ENCODE measurements at regions not wholly inside any gene's neighbourhood (a gene's known extent, or its start where the extent isn't known, plus 50 kb on each side); places are given as distances from the start of the nearest gene placed in this dataset.

- H3K27me3 ChIP-seq, result no peaks in the 10 kb centered on the region
- no peaks in the 10 kb centered on the region for H3K9me3 ChIP-seq
- no peak overlapping the region for H3K4me3 ChIP-seq
- H3K36me3 ChIP-seq, result no peaks in the 10 kb centered on the region
- DNase-seq, result no peak
- intact Hi-C loops (cut with DNase I), result no loop called here
- no peaks in the 10 kb centered on the region for H3K4me1 ChIP-seq
- 79 to 82% methylated on average over 2 of the region's 2 CpGs for WGBS, 2 donors
- no peak overlapping the region for H3K27ac ChIP-seq
- TF ChIP-seq CTCF (IDR thresholded peaks at IDR 0.05), result no peak
- no peak for TF ChIP-seq POLR2A (IDR thresholded peaks at IDR 0.05)
- TF ChIP-seq EP300 (IDR thresholded peaks at IDR 0.05), result no peak
- no peak for TF ChIP-seq POLR2AphosphoS5 (IDR thresholded peaks at IDR 0.05)
These were observed 575.7 kb downstream of the NPHP4 start for GRCh38 chr1:5416518-5416917.

GRCh38 chr1:5415606-5416005 is 576.6 kb downstream of the NPHP4 start:
- Histone ChIP-seq H3K4me3 (no peak overlapping the region), H3K27ac (no peak overlapping the region), H3K36me3 (no peaks in the 10 kb centered on the region), H3K9me3 (no peaks in the 10 kb centered on the region), H3K4me1 (no peaks in the 10 kb centered on the region), H3K27me3 (no peaks in the 10 kb centered on the region)
- TF ChIP-seq POLR2AphosphoS5 (IDR thresholded peaks at IDR 0.05) (no peak), EP300 (IDR thresholded peaks at IDR 0.05) (no peak), POLR2A (IDR thresholded peaks at IDR 0.05) (no peak), CTCF (IDR thresholded peaks at IDR 0.05) (no peak)
- DNase-seq, result no peak
- WGBS, 2 donors, result 84 to 86% methylated on average over 7 of the region's 7 CpGs
- intact Hi-C loops (cut with DNase I), result no loop called here

- H3K36me3 ChIP-seq, result no peaks in the 10 kb centered on the region
- intact Hi-C loops (cut with DNase I), result no loop called here
- 72 to 83% methylated on average over 4 of the region's 4 CpGs for WGBS, 2 donors
- H3K27ac ChIP-seq, result no peak overlapping the region
- no peak for DNase-seq
- H3K9me3 ChIP-seq, result no peaks in the 10 kb centered on the region
- no peaks in the 10 kb centered on the region for H3K27me3 ChIP-seq
- H3K4me3 ChIP-seq, result no peak overlapping the region
- TF ChIP-seq POLR2A (IDR thresholded peaks at IDR 0.05) (no peak), POLR2AphosphoS5 (IDR thresholded peaks at IDR 0.05) (no peak), CTCF (IDR thresholded peaks at IDR 0.05) (no peak), EP300 (IDR thresholded peaks at IDR 0.05) (no peak)
- no peaks in the 10 kb centered on the region for H3K4me1 ChIP-seq
These were observed 581.6 kb downstream of the NPHP4 start for GRCh38 chr1:5410652-5411051.

- Histone ChIP-seq H3K27me3 (no peaks in the 10 kb centered on the region), H3K36me3 (no peaks in the 10 kb centered on the region)
These were observed 583.8 kb downstream of the NPHP4 start for GRCh38 chr1:5408401-5408800.

More at GRCh38 chr1:5408401-5408800, 583.8 kb downstream of the NPHP4 start:
- Histone ChIP-seq H3K4me3 (no peak overlapping the region), H3K9me3 (no peaks in the 10 kb centered on the region), H3K27ac (no peak overlapping the region), H3K4me1 (no peaks in the 10 kb centered on the region)
- TF ChIP-seq EP300 (IDR thresholded peaks at IDR 0.05) (no peak), POLR2AphosphoS5 (IDR thresholded peaks at IDR 0.05) (no peak), CTCF (IDR thresholded peaks at IDR 0.05) (no peak), POLR2A (IDR thresholded peaks at IDR 0.05) (no peak)
- DNase-seq, result no peak
- intact Hi-C loops (cut with DNase I), result no loop called here
- WGBS, 2 donors, result 84% methylated on average over 1 of the region's 1 CpG
